ENCODE measurements at regions not wholly inside any gene's neighbourhood (a gene's known extent, or its start where the extent isn't known, plus 50 kb on each side); places are given as distances from the start of the nearest gene placed in this dataset.

- Histone ChIP-seq H3K27me3 (no peaks in the 10 kb centered on the region), H3K36me3 (no peaks in the 10 kb centered on the region), H3K9me3 (peaks cover 0 to 4% (median 0%) of the 10 kb centered on the region in 3 donors), H3K4me1 (no peaks in the 10 kb centered on the region), H3K4me3 (no peak overlapping the region), H3K27ac (no peak overlapping the region)
- TF ChIP-seq CTCF (IDR thresholded peaks at IDR 0.05), result no peak
- intact Hi-C loops (cut with DNase I; ENCODE audit: low total_unique reads), result no loop called here
- DNase-seq, result no peak
These were observed 375.1 kb downstream of the SHQ1 start for GRCh38 chr3:72473156-72473555.

GRCh38 chr3:72470904-72471417, 377.3 kb downstream of the SHQ1 start:
- H3K4me1 ChIP-seq, result no peaks in the 10 kb centered on the region
- no peak for DNase-seq
- no peak overlapping the region for H3K27ac ChIP-seq
- no peak for TF ChIP-seq CTCF (IDR thresholded peaks at IDR 0.05)
- H3K4me3 ChIP-seq, result no peak overlapping the region
- no peaks in the 10 kb centered on the region for H3K27me3 ChIP-seq
- H3K9me3 ChIP-seq, result peaks cover 0 to 4% (median 0%) of the 10 kb centered on the region in 3 donors
- H3K36me3 ChIP-seq, result no peaks in the 10 kb centered on the region
- intact Hi-C loops (cut with DNase I; ENCODE audit: low total_unique reads), result no loop called here

- DNase-seq, result no peak
These were observed 382.4 kb downstream of the SHQ1 start for GRCh38 chr3:72465853-72466252.

GRCh38 chr3:72463083-72463482, 385.2 kb downstream of the SHQ1 start:
- Histone ChIP-seq H3K27ac (no peak overlapping the region), H3K4me3 (no peak overlapping the region), H3K27me3 (peaks cover 0 to 2% of the 10 kb centered on the region in 2 donors), H3K9me3 (no peaks in the 10 kb centered on the region), H3K4me1 (peaks cover 0 to 11% (median 3%) of the 10 kb centered on the region in 4 donors), H3K36me3 (no peaks in the 10 kb centered on the region)
- TF ChIP-seq CTCF (IDR thresholded peaks at IDR 0.05), result no peak
- no peak for DNase-seq
- intact Hi-C loops (cut with DNase I; ENCODE audit: low total_unique reads), result no loop called here

More at GRCh38 chr3:72465853-72466252, 382.4 kb downstream of the SHQ1 start:
- peaks cover 0 to 11% (median 3%) of the 10 kb centered on the region in 4 donors for H3K4me1 ChIP-seq
- TF ChIP-seq CTCF (IDR thresholded peaks at IDR 0.05), result no peak
- H3K36me3 ChIP-seq, result no peaks in the 10 kb centered on the region
- peaks cover 0 to 4% (median 0%) of the 10 kb centered on the region in 3 donors for H3K9me3 ChIP-seq
- intact Hi-C loops (cut with DNase I; ENCODE audit: low total_unique reads), result no loop called here
- H3K4me3 ChIP-seq, result no peak overlapping the region
- H3K27me3 ChIP-seq, result peaks cover 0 to 2% of the 10 kb centered on the region in 2 donors
- H3K27ac ChIP-seq, result no peak overlapping the region

GRCh38 chr3:72462595-72463011, 385.6 kb downstream of the SHQ1 start:
- no peak for TF ChIP-seq CTCF (IDR thresholded peaks at IDR 0.05)
- Histone ChIP-seq H3K27ac (no peak overlapping the region), H3K9me3 (no peaks in the 10 kb centered on the region), H3K27me3 (peaks cover 0 to 2% of the 10 kb centered on the region in 2 donors), H3K4me3 (no peak overlapping the region), H3K36me3 (no peaks in the 10 kb centered on the region), H3K4me1 (peaks cover 0 to 11% (median 3%) of the 10 kb centered on the region in 4 donors)
- intact Hi-C loops (cut with DNase I; ENCODE audit: low total_unique reads), result no loop called here
- DNase-seq, result no peak

GRCh38 chr3:72461787-72462186, 386.5 kb downstream of the SHQ1 start:
- Histone ChIP-seq H3K9me3 (no peaks in the 10 kb centered on the region), H3K4me1 (peaks cover 0 to 11% (median 3%) of the 10 kb centered on the region in 4 donors), H3K4me3 (no peak overlapping the region), H3K36me3 (no peaks in the 10 kb centered on the region), H3K27me3 (peaks cover 0 to 2% of the 10 kb centered on the region in 2 donors), H3K27ac (no peak overlapping the region)
- no peak for DNase-seq
- TF ChIP-seq CTCF (IDR thresholded peaks at IDR 0.05), result no peak
- intact Hi-C loops (cut with DNase I; ENCODE audit: low total_unique reads), result no loop called here

Data from tibial artery (tissue), 4 donors.